Suprapubic skin (tissue), 4 donors: ENCODE measurements at regions not wholly inside any gene's neighbourhood (a gene's known extent, or its start where the extent isn't known, plus 50 kb on each side); places are given as distances from the start of the nearest gene placed in this dataset.
"Not testable (repeated sequence)": the region's sequence is repeated elsewhere in the genome, so short reads cannot be mapped to it uniquely, and the experiment has no call there.

Source experiments
- DNase-seq, 2 donors: peaks; one replicate each; pipeline ENCODE4 v3.0.0-alpha.2; 2019; ENCODE audit warnings: low spot score in 2 of 2
- H3K27ac ChIP-seq: fragments of 200-600 bp; sonication (generic); one replicate; pipeline ENCODE4 v1.5.1; 2019
- H3K27me3 ChIP-seq: fragments of 200-600 bp; sonication (generic); one replicate; pipeline ENCODE4 v1.5.1; 2019
- H3K36me3 ChIP-seq: fragments of 200-600 bp; sonication (generic); one replicate; pipeline ENCODE4 v1.5.1; 2019
- H3K4me1 ChIP-seq: fragments of 200-600 bp; sonication (generic); one replicate; pipeline ENCODE4 v1.5.1; 2019
- H3K4me3 ChIP-seq: fragments of 200-600 bp; sonication (generic); one replicate; pipeline ENCODE4 v1.5.1; 2019; ENCODE audit warnings: mild to moderate bottlenecking
- H3K9me3 ChIP-seq: fragments of 200-600 bp; sonication (generic); one replicate; pipeline ENCODE4 v1.5.1; 2019
- EP300 ChIP-seq: sonication (generic); formaldehyde crosslinking; IDR thresholded peaks from one replicate; pipeline ENCODE4 v1.6.1; 2017; ENCODE audit warnings: antibody characterized with exemption
- POLR2A ChIP-seq, 2 donors: fragments of 450-650 bp; IDR thresholded peaks; one replicate each; pipeline ENCODE4 v1.6.1; 2017; ENCODE audit warnings: antibody characterized with exemption in 2 of 2, mild to moderate bottlenecking in 2 of 2, moderate library complexity in 2 of 2
- POLR2AphosphoS5 ChIP-seq, 3 donors: sonication (generic); formaldehyde crosslinking; IDR thresholded peaks; one replicate each; pipeline ENCODE4 v1.6.1; 2017; ENCODE audit warnings: antibody characterized with exemption in 3 of 3
- WGBS: methylation state at CpG from one replicate; pipeline ENCODE4 v1.1.5; 2018; 5-methylcytosine and 5-hydroxymethylcytosine counted together
- TF ChIP-seq, protein P1 (sequence below), 2 donors: fragments of 200-600 bp in 1 of 2; fragments of 450-650 bp in 1 of 2; sonication (generic) in 1 of 2; IDR thresholded peaks; one replicate each; pipeline ENCODE4 v1.5.1; 2016 to 2019; ENCODE audit warnings: antibody characterized with exemption in 2 of 2, mild to moderate bottlenecking in 1 of 2, moderate library complexity in 1 of 2

DNA sequence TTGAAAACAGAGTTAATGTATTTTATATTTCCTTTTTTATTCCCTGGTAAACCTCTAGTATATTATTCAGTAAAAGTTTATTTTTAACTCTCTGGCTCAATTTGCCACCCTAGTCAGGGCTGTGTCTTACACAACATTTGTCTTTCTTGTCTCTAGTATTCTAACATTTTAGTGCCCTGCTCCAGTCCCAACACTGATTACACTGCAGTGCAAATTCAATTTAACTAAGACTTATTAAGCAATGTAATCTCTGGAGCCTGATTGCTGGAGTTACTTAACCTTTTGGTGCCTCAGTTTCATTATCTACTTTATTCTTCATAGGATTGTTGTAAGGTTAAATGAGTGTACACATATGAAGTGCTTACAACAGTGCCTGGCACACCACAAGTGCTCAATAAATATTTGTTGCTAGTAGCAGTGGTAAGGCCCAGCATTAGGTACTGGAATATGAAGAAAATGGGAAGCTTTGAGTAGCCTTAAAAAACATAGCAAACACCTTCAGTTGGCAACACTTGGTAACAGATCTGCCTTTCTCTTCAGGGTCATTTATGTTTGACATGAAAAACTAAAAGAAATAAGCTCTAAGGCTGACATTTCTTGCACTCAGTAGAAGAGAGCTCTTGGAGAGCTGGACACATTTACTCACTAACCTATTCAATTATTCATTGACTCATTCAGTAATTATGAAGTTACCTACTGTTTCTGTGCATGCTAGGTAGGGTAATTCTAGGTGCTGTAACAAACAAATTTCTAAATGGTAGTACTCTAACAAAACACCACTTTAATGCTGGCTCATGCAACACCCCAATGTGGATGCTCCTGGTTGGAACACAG, 364.5 kb upstream of the EPHA3 start:
- H3K4me3 ChIP-seq: no peak overlapping the region
- H3K9me3 ChIP-seq: peaks cover 4% of the 10 kb centered on the region
- no peak for DNase-seq
- TF ChIP-seq POLR2AphosphoS5 (IDR thresholded peaks at IDR 0.05) (no peak), EP300 (no peak), POLR2A (IDR thresholded peaks at IDR 0.05) (no peak)
- TF ChIP-seq, protein P1, sequence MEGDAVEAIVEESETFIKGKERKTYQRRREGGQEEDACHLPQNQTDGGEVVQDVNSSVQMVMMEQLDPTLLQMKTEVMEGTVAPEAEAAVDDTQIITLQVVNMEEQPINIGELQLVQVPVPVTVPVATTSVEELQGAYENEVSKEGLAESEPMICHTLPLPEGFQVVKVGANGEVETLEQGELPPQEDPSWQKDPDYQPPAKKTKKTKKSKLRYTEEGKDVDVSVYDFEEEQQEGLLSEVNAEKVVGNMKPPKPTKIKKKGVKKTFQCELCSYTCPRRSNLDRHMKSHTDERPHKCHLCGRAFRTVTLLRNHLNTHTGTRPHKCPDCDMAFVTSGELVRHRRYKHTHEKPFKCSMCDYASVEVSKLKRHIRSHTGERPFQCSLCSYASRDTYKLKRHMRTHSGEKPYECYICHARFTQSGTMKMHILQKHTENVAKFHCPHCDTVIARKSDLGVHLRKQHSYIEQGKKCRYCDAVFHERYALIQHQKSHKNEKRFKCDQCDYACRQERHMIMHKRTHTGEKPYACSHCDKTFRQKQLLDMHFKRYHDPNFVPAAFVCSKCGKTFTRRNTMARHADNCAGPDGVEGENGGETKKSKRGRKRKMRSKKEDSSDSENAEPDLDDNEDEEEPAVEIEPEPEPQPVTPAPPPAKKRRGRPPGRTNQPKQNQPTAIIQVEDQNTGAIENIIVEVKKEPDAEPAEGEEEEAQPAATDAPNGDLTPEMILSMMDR (IDR thresholded peaks at IDR 0.05): no peak
- no peaks in the 10 kb centered on the region for H3K27me3 ChIP-seq
- H3K36me3 ChIP-seq: no peaks in the 10 kb centered on the region
- no peak overlapping the region for H3K27ac ChIP-seq
- H3K4me1 ChIP-seq: no peaks in the 10 kb centered on the region

DNA sequence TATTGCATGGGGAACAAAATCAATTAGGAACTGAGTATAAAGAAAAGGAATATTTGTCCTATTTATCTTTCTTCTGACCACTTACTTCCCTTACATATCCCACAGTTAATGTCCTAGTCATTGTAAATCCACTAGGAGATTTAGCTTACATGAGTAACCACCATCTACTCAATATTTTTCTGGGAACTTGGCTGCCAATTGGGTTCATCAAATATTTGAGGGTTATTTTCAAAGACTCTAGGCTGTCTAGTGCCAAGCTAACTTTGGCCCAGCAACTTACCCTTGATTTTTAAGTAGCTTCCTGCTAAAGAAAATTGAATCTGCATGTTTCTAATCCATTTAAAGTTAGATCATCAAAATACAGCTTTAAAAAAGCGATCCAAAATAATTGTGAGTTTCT, 362.5 kb upstream of the EPHA3 start:
- DNase-seq: no peak
- WGBS: 31% methylated on average over 1 of the region's 1 CpG

DNA sequence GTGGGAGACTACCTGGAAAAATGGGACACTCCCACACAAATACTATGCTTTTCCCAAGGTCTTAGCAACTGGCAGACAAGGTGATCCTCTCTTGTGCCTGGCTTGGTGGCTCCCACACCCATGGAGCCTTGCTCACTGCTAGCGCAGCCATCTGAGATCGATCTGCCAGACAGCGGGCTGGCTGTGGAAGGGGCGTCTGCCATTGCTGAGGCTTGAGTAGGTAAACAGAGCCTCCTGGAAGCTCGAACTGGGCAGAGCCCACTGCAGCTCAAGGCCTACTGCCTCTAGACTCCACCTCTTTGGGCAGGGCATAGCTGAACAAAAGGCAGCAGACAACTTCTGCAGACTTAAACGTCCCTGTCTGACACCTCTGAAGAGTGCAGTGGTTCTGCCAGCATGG, 360.3 kb upstream of the EPHA3 start:
- WGBS: no CpG with 5 or more reads among the region's 6 CpGs
- H3K4me3 ChIP-seq, H3K36me3 ChIP-seq, DNase-seq, H3K4me1 ChIP-seq, H3K27ac ChIP-seq, H3K9me3 ChIP-seq, H3K27me3 ChIP-seq: not testable (repeated sequence)

More for the DNA sequence above, 362.5 kb upstream of the EPHA3 start:
- no peaks in the 10 kb centered on the region for H3K36me3 ChIP-seq
- no peaks in the 10 kb centered on the region for H3K4me1 ChIP-seq
- H3K27ac ChIP-seq: no peak overlapping the region
- H3K9me3 ChIP-seq: peaks cover 4% of the 10 kb centered on the region
- H3K4me3 ChIP-seq: no peak overlapping the region
- no peaks in the 10 kb centered on the region for H3K27me3 ChIP-seq
- TF ChIP-seq EP300 (no peak), POLR2A (IDR thresholded peaks at IDR 0.05) (no peak), POLR2AphosphoS5 (IDR thresholded peaks at IDR 0.05) (no peak)
- TF ChIP-seq, protein P1 (IDR thresholded peaks at IDR 0.05): no peak

DNA sequence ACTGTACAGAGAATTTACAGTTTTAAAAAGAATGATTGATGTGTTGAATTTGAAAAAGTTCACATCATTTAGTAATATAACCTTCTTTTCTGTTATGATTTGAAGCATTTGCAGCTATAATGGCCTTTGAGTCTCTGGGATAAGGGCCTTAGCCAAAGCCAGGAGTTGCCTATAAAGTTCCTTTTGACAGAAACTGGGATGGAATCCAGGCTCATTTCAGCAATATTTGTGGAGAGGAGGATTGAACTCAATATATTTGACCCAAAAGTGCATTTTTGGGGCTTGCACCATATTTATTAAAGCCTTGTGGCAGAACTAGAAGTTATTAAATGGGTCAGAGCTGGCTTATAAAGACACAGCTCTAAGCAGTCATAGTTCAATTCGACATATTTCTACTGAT, 348.7 kb upstream of the EPHA3 start:
- DNase-seq: no peak
- no peaks in the 10 kb centered on the region for H3K4me1 ChIP-seq
- H3K36me3 ChIP-seq: no peaks in the 10 kb centered on the region
- WGBS: 19% methylated on average over 1 of the region's 1 CpG
- no peak for TF ChIP-seq POLR2AphosphoS5 (IDR thresholded peaks at IDR 0.05)
- TF ChIP-seq POLR2A (IDR thresholded peaks at IDR 0.05): no peak
- TF ChIP-seq, protein P1 (IDR thresholded peaks at IDR 0.05): no peak
- TF ChIP-seq EP300: no peak
- no peak overlapping the region for H3K4me3 ChIP-seq
- no peak overlapping the region for H3K27ac ChIP-seq
- no peaks in the 10 kb centered on the region for H3K27me3 ChIP-seq
- peaks cover 8% of the 10 kb centered on the region for H3K9me3 ChIP-seq

- Histone ChIP-seq H3K27me3 (no peaks in the 10 kb centered on the region), H3K4me3 (no peak overlapping the region), H3K36me3 (no peaks in the 10 kb centered on the region), H3K4me1 (no peaks in the 10 kb centered on the region), H3K9me3 (peaks cover 7% of the 10 kb centered on the region), H3K27ac (no peak overlapping the region)
- DNase-seq: no peak
- TF ChIP-seq EP300: no peak
- TF ChIP-seq, protein P1 (IDR thresholded peaks at IDR 0.05): no peak
- WGBS: 91% methylated on average over 2 of the region's 2 CpGs
Measured at GRCh38 chr3:88767746-88768145, 339.7 kb upstream of the EPHA3 start.

DNA sequence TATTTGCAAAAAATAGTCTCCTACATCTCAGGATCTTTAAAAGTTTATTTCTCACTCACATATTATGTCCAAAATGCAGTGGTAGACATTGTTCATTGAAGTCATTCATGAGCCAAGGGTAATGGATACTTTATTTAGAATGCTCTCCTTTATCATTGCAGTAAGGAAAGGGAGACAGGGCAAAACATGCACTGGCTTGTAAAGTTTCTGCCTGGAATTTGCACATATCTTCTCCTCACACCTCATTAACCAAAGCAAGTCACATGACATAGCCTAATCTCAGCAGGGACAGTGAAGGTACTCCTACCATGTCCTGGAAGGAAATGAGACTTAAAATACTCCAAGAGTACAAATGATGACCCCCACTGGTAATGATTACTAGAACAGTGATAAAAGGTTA, 333.7 kb upstream of the EPHA3 start:
- Histone ChIP-seq H3K4me1 (no peaks in the 10 kb centered on the region), H3K27me3 (no peaks in the 10 kb centered on the region), H3K27ac (no peak overlapping the region), H3K9me3 (no peaks in the 10 kb centered on the region), H3K36me3 (no peaks in the 10 kb centered on the region), H3K4me3 (no peak overlapping the region)
- TF ChIP-seq POLR2A (IDR thresholded peaks at IDR 0.05) (no peak), POLR2AphosphoS5 (IDR thresholded peaks at IDR 0.05) (no peak)
- TF ChIP-seq, protein P1 (IDR thresholded peaks at IDR 0.05): no peak
- DNase-seq: no peak
